Karpas-422 (cell line): ENCODE measurements at regions not wholly inside any gene's neighbourhood (a gene's known extent, or its start where the extent isn't known, plus 50 kb on each side); places are given as distances from the start of the nearest gene placed in this dataset.

Experiments
- DNase-seq: peaks from one replicate; pipeline ENCODE4 v3.0.0-alpha.2; 2015
- H2AFZ ChIP-seq: fragments of 200-600 bp; sonication (generic); 2 replicates; pipeline ENCODE4 v1.6.1; 2014; ENCODE audit warnings: antibody characterized with exemption, low read length, mixed read lengths
- H3K27ac ChIP-seq: fragments of 200-600 bp; sonication (generic); 2 replicates; pipeline ENCODE4 v1.5.1; 2014; ENCODE audit warnings: mild to moderate bottlenecking, low read length, moderate library complexity
- H3K27me3 ChIP-seq: fragments of 200-600 bp; sonication (generic); 2 replicates; pipeline ENCODE4 v1.6.1; 2014; ENCODE audit warnings: low read length, mixed read lengths
- H3K36me3 ChIP-seq: fragments of 200-600 bp; sonication (generic); 2 replicates; pipeline ENCODE4 v1.6.1; 2014; ENCODE audit warnings: low read length, mixed read lengths; ENCODE audit not compliant: insufficient read depth
- H3K4me1 ChIP-seq: fragments of 200-600 bp; sonication (generic); 2 replicates; pipeline ENCODE4 v1.6.1; 2014; ENCODE audit warnings: mild to moderate bottlenecking, low read length, mixed read lengths
- H3K4me2 ChIP-seq: fragments of 200-600 bp; sonication (generic); 2 replicates; pipeline ENCODE4 v1.6.1; 2014; ENCODE audit warnings: low read length, low read depth, mild to moderate bottlenecking; ENCODE audit not compliant: poor library complexity, severe bottlenecking
- H3K4me3 ChIP-seq: fragments of 200-600 bp; sonication (generic); 2 replicates; pipeline ENCODE4 v1.5.1; 2014; ENCODE audit warnings: mild to moderate bottlenecking, antibody characterized with exemption, low read length, mixed read lengths
- H3K79me2 ChIP-seq: fragments of 200-600 bp; sonication (generic); 2 replicates; pipeline ENCODE4 v1.6.1; 2014; ENCODE audit warnings: mild to moderate bottlenecking, low read length, mixed read lengths
- H3K9ac ChIP-seq: fragments of 200-600 bp; sonication (generic); 2 replicates; pipeline ENCODE4 v1.6.0; 2014; ENCODE audit warnings: low read length
- H3K9me2 ChIP-seq: fragments of 200-600 bp; sonication (generic), shearing (Covaris generic); replicated peaks from 2 replicates; pipeline ENCODE4 v1.6.0; 2014; ENCODE audit warnings: mild to moderate bottlenecking, low read length, moderate library complexity; ENCODE audit not compliant: insufficient read depth
- H3K9me3 ChIP-seq: fragments of 300-700, 200-600 bp; sonication (generic); 2 replicates; pipeline ENCODE4 v1.6.1; 2014; ENCODE audit warnings: low read length, mixed read lengths
- H4K20me1 ChIP-seq: fragments of 200-600 bp; sonication (generic); 2 replicates; pipeline ENCODE4 v1.6.1; 2014; ENCODE audit warnings: mild to moderate bottlenecking, antibody characterized with exemption, low read length, low read depth; ENCODE audit not compliant: insufficient read depth

GRCh38 chr1:228977307-228977706, 242.0 kb downstream of the RHOU start:
- Histone ChIP-seq H3K4me2 (no peak overlapping the region), H3K9me3 (no peaks in the 10 kb centered on the region), H4K20me1 (no peaks in the 10 kb centered on the region), H3K9me2 (no peaks in the 10 kb centered on the region), H3K27me3 (no peaks in the 10 kb centered on the region), H3K4me3 (no peak overlapping the region), H3K27ac (no peak overlapping the region), H2AFZ (no peak overlapping the region), H3K9ac (no peak overlapping the region), H3K4me1 (no peaks in the 10 kb centered on the region), H3K79me2 (no peaks in the 10 kb centered on the region), H3K36me3 (no peaks in the 10 kb centered on the region)
- no peak for DNase-seq

GRCh38 chr1:228977741-228978140, 242.5 kb downstream of the RHOU start:
- DNase-seq = no peak
- H3K36me3 ChIP-seq = no peaks in the 10 kb centered on the region
- no peaks in the 10 kb centered on the region for H3K9me2 ChIP-seq
- H3K27ac ChIP-seq = no peak overlapping the region
- no peak overlapping the region for H3K9ac ChIP-seq
- no peaks in the 10 kb centered on the region for H3K4me1 ChIP-seq
- no peaks in the 10 kb centered on the region for H4K20me1 ChIP-seq
- no peak overlapping the region for H2AFZ ChIP-seq
- no peaks in the 10 kb centered on the region for H3K27me3 ChIP-seq
- H3K4me2 ChIP-seq = no peak overlapping the region
- H3K4me3 ChIP-seq = no peak overlapping the region
- no peaks in the 10 kb centered on the region for H3K79me2 ChIP-seq
- H3K9me3 ChIP-seq = no peaks in the 10 kb centered on the region

- Histone ChIP-seq H3K4me3 (no peak overlapping the region), H3K27me3 (no peaks in the 10 kb centered on the region), H3K9me2 (no peaks in the 10 kb centered on the region), H3K79me2 (no peaks in the 10 kb centered on the region), H3K36me3 (no peaks in the 10 kb centered on the region), H2AFZ (no peak overlapping the region), H3K9ac (no peak overlapping the region), H4K20me1 (no peaks in the 10 kb centered on the region), H3K9me3 (no peaks in the 10 kb centered on the region), H3K27ac (no peak overlapping the region), H3K4me2 (no peak overlapping the region), H3K4me1 (no peaks in the 10 kb centered on the region)
- DNase-seq = no peak
Measured at GRCh38 chr1:228978484-228979324, 243.4 kb downstream of the RHOU start.

- Histone ChIP-seq H3K4me2 (no peak overlapping the region), H3K9me3 (no peaks in the 10 kb centered on the region)
Measured at GRCh38 chr1:228979325-228979699, 244.0 kb downstream of the RHOU start.

GRCh38 chr1:228979774-228980173, 244.5 kb downstream of the RHOU start:
- Histone ChIP-seq H3K4me1 (no peaks in the 10 kb centered on the region), H3K27ac (no peak overlapping the region), H3K4me2 (no peak overlapping the region), H3K4me3 (no peak overlapping the region), H3K36me3 (no peaks in the 10 kb centered on the region), H2AFZ (no peak overlapping the region), H3K9me3 (no peaks in the 10 kb centered on the region), H4K20me1 (no peaks in the 10 kb centered on the region), H3K79me2 (no peaks in the 10 kb centered on the region), H3K9ac (no peak overlapping the region), H3K9me2 (no peaks in the 10 kb centered on the region), H3K27me3 (no peaks in the 10 kb centered on the region)
- DNase-seq = no peak

More at GRCh38 chr1:228979325-228979699, 244.0 kb downstream of the RHOU start:
- no peaks in the 10 kb centered on the region for H3K4me1 ChIP-seq
- no peaks in the 10 kb centered on the region for H3K27me3 ChIP-seq
- no peak overlapping the region for H3K4me3 ChIP-seq
- H4K20me1 ChIP-seq = no peaks in the 10 kb centered on the region
- H3K9me2 ChIP-seq = no peaks in the 10 kb centered on the region
- no peak overlapping the region for H3K27ac ChIP-seq
- H3K9ac ChIP-seq = no peak overlapping the region
- DNase-seq = no peak
- no peaks in the 10 kb centered on the region for H3K79me2 ChIP-seq
- H2AFZ ChIP-seq = no peak overlapping the region
- no peaks in the 10 kb centered on the region for H3K36me3 ChIP-seq

GRCh38 chr1:228980232-228980937, 245.1 kb downstream of the RHOU start:
- no peaks in the 10 kb centered on the region for H3K27me3 ChIP-seq
- H3K79me2 ChIP-seq = no peaks in the 10 kb centered on the region
- H3K4me1 ChIP-seq = no peaks in the 10 kb centered on the region
- no peak overlapping the region for H3K4me3 ChIP-seq
- no peaks in the 10 kb centered on the region for H4K20me1 ChIP-seq
- H3K4me2 ChIP-seq = no peak overlapping the region
- no peak overlapping the region for H3K9ac ChIP-seq
- no peaks in the 10 kb centered on the region for H3K9me2 ChIP-seq
- no peaks in the 10 kb centered on the region for H3K9me3 ChIP-seq
- no peak overlapping the region for H2AFZ ChIP-seq
- H3K36me3 ChIP-seq = no peaks in the 10 kb centered on the region
- DNase-seq = no peak
- H3K27ac ChIP-seq = no peak overlapping the region

- no peak overlapping the region for H3K4me2 ChIP-seq
- no peaks in the 10 kb centered on the region for H3K9me2 ChIP-seq
- no peaks in the 10 kb centered on the region for H4K20me1 ChIP-seq
- no peaks in the 10 kb centered on the region for H3K4me1 ChIP-seq
- H3K36me3 ChIP-seq = no peaks in the 10 kb centered on the region
- H3K27ac ChIP-seq = no peak overlapping the region
- H3K9ac ChIP-seq = no peak overlapping the region
- H3K79me2 ChIP-seq = no peaks in the 10 kb centered on the region
- no peak for DNase-seq
- no peaks in the 10 kb centered on the region for H3K9me3 ChIP-seq
- no peak overlapping the region for H3K4me3 ChIP-seq
- H2AFZ ChIP-seq = no peak overlapping the region
- H3K27me3 ChIP-seq = no peaks in the 10 kb centered on the region
Measured at GRCh38 chr1:228982637-228983036, 247.4 kb downstream of the RHOU start.

GRCh38 chr1:228983231-228983660, 248.0 kb downstream of the RHOU start:
- Histone ChIP-seq H3K79me2 (no peaks in the 10 kb centered on the region), H3K4me3 (no peak overlapping the region), H4K20me1 (no peaks in the 10 kb centered on the region), H3K4me1 (no peaks in the 10 kb centered on the region), H3K9ac (no peak overlapping the region), H3K4me2 (no peak overlapping the region), H2AFZ (no peak overlapping the region), H3K27me3 (no peaks in the 10 kb centered on the region), H3K36me3 (no peaks in the 10 kb centered on the region), H3K9me2 (no peaks in the 10 kb centered on the region), H3K27ac (no peak overlapping the region), H3K9me3 (no peaks in the 10 kb centered on the region)
- DNase-seq = no peak
